D341Med (cell line): ENCODE measurements at regions not wholly inside any gene's neighbourhood (a gene's known extent, or its start where the extent isn't known, plus 50 kb on each side); places are given as distances from the start of the nearest gene placed in this dataset.

Experiments used
- DNase-seq: peaks from one replicate; pipeline ENCODE4 v3.0.0; 2012; ENCODE audit warnings: low spot score

- DNase-seq: no peak
Observed at GRCh38 chr5:38099205-38100168, 158.9 kb upstream of the EGFLAM start.

GRCh38 chr5:38094889-38095288 lies 163.5 kb upstream of the EGFLAM start:
- DNase-seq: no peak

GRCh38 chr5:38093855-38094254 lies 164.5 kb upstream of the EGFLAM start:
- no peak for DNase-seq

- no peak for DNase-seq
Observed at GRCh38 chr5:38086777-38087176, 171.6 kb upstream of the EGFLAM start.

- DNase-seq: no peak
Observed at GRCh38 chr5:38079620-38080402, 178.5 kb upstream of the EGFLAM start.

GRCh38 chr5:38078161-38078560 lies 180.2 kb upstream of the EGFLAM start:
- DNase-seq: no peak

GRCh38 chr5:38077652-38078051 lies 180.7 kb upstream of the EGFLAM start:
- no peak for DNase-seq

- DNase-seq: no peak
Observed at GRCh38 chr5:38071831-38072694, 186.3 kb upstream of the EGFLAM start.

- no peak for DNase-seq
Observed at GRCh38 chr5:38070304-38070950, 187.9 kb upstream of the EGFLAM start.

- no peak for DNase-seq
Observed at GRCh38 chr5:38069360-38069759, 189.0 kb upstream of the EGFLAM start.

GRCh38 chr5:38060354-38060753 lies 198.0 kb upstream of the EGFLAM start:
- DNase-seq: no peak

GRCh38 chr5:38059876-38060275 lies 198.5 kb upstream of the EGFLAM start:
- no peak for DNase-seq

- DNase-seq: no peak
Observed at GRCh38 chr5:38051711-38052511, 206.4 kb upstream of the EGFLAM start.

GRCh38 chr5:38048400-38048799 lies 208.6 kb upstream of the GDNF start:
- DNase-seq: no peak

- DNase-seq: no peak
Observed at GRCh38 chr5:38046103-38046502, 206.3 kb upstream of the GDNF start.

- no peak for DNase-seq
Observed at GRCh38 chr5:38045446-38045845, 205.6 kb upstream of the GDNF start.

GRCh38 chr5:38039826-38040225 lies 200.0 kb upstream of the GDNF start:
- DNase-seq: no peak

- no peak for DNase-seq
Observed at GRCh38 chr5:38039091-38039490, 199.2 kb upstream of the GDNF start.

- no peak for DNase-seq
Observed at GRCh38 chr5:38036765-38037164, 196.9 kb upstream of the GDNF start.

GRCh38 chr5:38032149-38032548 lies 192.3 kb upstream of the GDNF start:
- DNase-seq: no peak

GRCh38 chr5:38031304-38031703 lies 191.5 kb upstream of the GDNF start:
- DNase-seq: no peak
